GM18498 (cell line): ENCODE measurements at regions not wholly inside any gene's neighbourhood (a gene's known extent, or its start where the extent isn't known, plus 50 kb on each side); places are given as distances from the start of the nearest gene placed in this dataset.
A peak's percentile ranks its signal among the peaks of the same experiment; 100 is the strongest.

Experiments
- ATAC-seq: cut with Tn5 transposase; IDR thresholded peaks from one replicate; pipeline ENCODE4 v1.9.1; 2021; ENCODE audit warnings: mild to moderate bottlenecking, moderate library complexity; ENCODE audit not compliant: unreplicated experiment

DNA sequence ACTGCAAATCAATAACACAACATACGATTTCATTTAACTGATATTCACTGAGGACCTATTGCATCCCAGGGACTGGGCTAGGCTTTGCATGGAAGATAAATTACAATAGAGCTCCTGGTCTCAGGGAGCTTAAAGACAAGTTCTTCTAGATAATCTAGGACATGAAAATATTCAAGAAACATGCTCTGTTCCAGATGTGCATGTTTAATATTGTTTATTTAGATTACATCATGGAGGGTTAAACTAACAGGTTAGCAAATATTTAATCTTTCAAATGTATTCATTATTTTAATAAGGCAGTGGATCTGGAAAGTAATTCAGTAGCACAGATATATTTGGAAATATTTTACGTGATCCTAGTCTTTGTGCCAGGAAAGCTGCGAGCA, 2430.3 kb downstream of the PCDH7 start:
- ATAC-seq: no peak

DNA sequence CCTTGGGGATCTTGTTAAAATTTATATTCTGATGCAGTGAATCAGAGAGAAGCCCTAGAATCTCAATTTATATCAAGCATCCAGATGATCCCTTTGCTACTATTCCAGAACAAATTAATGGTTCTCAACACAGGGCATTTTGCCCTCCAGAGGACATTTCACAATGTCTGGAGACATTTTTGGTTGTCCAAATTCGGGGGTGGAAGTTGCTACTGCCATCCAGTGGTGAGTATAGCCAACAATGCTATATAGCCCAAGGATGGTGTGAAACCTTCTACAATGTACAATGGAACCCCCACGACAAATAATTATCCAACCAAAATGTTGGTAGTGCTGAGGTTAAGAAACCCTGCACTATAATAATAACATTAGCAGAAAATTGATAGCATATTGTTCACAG, 2440.0 kb downstream of the PCDH7 start:
- ATAC-seq: no peak

DNA sequence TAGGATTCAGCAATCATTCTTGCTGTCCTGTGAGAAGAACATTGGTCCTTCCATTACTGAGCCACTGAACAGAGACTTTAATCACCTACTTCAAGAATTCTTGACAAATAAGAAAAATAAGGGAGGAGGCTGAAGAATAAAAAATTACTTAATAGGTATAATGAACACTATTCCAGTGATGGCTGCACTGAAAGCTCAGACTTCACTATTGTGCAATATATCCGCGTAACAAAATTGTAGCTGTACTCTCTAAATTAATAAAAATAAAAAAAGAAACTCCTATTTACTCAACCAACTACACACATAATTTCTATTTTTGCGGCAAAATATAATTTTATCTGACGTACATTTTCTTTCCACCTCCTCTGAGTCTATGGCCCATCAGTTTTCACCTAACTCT, 2441.0 kb downstream of the PCDH7 start:
- no peak for ATAC-seq

DNA sequence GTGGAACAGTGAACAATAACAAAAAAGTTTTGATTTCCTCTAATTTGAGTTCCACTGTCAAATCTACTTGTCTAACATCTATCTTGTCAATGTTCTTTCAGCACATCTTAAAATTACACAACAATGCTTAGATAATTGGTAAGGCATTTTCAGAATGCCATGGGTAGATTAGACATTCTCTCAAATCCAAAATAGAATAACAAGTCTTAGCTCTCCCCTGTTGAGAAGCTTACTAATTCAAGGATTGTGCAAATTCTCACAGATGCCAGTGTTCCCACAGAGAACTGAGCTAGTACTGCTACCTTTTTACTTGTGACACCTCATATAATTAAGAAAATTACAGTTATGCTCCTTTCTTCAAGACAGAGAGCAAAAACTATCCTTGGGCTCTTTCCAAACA, 2442.0 kb downstream of the PCDH7 start:
- no peak for ATAC-seq

DNA sequence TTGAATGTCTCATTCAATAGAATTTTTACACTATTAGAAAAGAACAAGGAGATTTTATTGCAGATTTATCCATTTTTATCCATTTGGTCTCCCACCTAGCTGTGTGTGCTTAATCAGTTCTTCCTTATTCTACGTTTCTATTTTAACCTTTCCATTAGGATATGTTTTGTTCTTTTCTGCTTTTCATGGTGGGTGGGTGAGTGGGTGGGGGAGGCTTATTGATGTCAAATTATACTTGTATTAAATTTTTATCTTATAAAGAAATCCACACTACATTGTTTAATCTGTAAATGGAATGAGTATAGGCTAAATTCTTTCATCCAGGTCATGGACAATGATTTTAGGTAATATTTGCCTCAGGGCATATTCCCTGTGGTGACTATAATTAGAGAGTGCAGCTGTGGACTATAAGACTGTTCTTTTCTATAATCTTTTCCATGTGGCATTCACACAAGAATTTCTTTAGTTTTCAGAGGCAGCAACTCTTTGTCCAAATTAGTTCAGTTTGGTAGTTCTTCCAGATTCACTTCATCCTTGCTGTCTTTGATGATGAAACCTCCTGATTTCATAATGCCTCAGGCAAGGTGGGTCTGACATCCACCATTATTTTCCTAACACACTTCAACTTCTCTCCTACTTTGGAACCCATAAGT, 2451.8 kb downstream of the PCDH7 start:
- ATAC-seq: no peak

DNA sequence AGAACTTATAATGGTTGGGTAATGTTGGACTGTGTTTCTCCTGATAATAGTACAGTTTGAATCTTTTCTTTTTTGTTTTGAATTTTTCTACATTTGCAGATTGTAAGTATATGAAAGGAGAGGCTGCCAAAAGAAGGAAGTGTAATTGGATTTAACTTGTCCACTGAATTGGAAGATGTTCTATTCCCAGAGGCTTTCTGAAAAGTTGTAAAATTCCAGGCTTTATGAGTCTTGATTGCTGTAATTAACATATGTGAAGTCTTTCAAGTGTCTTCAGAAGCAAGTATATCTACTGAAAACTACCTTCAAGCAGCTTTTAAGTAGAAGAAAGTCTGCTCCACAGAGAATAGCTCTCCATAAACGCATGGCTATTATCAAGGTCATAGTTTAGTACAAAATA, 2456.4 kb downstream of the PCDH7 start:
- no peak for ATAC-seq

DNA sequence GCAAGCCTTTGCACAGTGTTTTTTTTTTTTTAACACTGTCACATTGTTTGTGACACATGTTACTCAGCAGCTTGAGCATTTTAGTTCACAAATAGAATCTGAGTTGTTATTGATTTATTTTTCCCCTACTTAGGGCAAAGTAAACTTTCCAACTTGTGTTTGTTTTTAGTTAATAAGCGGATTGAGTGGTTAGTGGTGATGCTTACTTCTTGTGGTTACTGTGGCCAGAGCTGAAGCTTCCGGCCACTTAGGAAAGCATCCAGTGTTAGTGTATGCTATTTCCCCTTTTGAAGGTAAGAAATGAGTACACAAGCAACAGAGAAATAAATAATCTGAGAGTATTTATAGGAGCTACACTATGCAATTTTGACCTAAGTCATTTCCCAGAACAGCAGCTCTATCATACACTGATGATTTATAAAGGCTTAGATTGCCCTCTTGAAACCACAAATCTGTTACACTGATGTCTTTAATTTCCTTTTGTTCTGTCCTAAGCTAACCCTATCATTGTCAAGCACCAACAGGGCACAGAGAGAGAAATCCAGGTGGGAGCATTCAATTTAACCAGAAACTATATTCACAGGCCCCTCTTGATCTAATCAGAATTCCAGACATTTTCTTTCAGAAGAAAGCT, 2464.6 kb downstream of the PCDH7 start:
- peak; percentile 95 for ATAC-seq

DNA sequence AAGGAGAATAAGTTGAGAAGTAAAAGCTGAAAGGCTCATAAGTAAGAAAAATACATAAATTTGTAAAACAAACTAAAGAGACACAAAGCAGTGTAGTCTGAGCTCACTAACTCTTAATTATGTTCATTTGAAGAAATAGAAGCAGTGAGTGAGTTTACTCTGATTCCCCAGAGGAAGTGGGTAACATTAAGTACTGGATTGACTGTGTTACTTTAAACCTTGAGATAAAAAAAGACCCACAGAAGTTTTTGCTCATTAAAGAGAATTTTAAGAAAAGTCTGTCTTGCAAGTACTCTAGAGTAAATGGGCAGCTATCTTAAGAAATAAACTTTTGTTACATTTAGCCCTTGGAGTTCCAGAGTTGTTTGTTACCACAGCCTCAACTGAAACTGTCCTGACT, 2466.9 kb downstream of the PCDH7 start:
- peak; percentile 51 for ATAC-seq

DNA sequence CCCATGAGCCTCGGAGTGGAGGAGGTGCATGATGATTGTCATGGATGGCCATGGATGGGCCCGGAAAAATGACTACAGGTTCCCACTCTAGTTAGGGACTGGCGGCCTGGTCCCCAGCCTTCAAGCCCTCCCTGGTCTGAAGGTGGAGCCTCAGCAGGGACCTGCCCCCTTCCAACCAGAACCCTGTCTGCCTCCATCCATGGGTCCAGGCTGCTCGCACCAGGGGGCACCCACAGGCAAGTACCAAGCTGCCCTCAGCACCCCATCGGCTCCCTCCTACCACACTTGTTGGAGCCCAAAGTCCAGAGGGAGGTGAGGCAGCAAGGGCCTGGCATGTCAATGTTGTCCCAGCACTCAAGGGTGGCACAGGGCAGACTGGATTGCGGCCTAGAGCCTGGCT, 2468.6 kb downstream of the PCDH7 start:
- no peak for ATAC-seq

DNA sequence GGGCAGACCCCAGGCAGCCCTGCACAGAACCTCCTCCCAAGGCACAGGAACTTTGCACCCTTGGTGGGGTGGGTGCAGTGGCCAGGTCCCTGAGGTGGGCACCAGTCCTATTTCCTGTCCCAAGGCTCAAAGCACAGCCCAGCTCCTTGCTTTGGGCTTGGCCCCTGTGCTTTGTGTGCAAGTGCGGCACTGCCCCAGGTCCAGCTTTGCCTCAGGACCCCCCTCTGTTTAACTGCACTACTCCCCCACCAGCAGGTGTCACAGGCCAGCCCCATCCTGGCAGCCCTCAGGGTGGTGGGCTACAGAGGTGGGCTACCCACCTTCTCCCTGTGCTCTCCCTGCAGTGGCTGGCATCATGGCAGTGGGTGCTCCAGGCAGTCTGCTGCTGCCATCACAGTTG, 2469.0 kb downstream of the PCDH7 start:
- no peak for ATAC-seq

DNA sequence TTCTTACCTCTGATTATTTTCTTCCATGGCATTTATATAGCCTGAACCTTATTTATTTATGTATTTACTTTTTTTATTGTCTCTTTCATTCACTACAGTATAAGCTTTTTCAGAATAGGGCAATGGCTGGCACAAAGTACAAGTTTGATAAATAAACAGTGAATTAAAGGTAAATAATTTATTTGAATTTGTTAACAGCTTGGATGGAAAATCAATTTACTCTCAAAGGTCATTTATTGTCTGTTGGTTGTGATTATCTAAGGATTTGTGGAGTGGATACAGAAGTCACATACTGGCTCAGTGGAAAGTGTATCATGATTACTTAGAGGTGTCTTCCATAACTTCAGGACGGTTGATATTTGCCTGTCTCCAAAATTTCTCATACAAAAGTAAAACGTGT, 2472.9 kb downstream of the PCDH7 start:
- no peak for ATAC-seq

DNA sequence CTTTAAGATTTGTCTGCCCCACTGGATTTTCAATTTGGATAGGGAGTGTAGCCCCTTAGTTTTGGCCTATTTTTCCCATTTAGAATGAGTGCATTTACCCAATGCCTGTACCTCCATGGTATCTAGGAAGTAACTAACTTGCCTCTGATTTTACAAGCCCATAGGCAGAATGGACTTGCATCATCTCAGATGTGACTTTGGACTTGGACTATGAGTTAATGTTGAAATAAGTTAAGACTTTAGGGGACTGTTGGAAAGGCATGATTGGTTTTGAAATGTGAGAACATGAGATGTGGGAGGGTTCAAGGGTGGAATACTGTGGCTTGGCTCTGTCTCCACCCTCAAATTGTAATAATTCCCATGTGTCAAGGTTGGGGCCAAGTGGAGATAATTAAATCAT, 2480.2 kb downstream of the PCDH7 start:
- ATAC-seq: no peak

DNA sequence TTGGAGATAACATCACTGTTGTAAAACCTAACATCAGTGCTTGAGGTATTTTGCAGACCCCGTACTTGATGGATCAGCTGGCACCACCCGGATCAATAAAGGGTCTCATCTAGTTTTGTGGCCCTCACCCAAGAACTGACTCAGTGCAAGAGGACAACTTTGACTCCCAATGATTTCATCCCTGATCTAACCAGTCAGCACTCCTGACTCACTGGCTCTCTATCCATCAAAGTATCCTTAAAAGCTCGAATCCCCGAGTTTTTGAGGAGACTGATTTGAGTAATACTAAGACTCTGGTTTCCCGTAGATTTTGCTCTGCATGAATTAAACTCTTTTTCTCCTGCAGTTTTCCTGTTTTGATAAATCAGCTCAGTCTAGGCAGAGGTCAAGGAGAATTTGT, 2498.1 kb downstream of the PCDH7 start:
- ATAC-seq: no peak

DNA sequence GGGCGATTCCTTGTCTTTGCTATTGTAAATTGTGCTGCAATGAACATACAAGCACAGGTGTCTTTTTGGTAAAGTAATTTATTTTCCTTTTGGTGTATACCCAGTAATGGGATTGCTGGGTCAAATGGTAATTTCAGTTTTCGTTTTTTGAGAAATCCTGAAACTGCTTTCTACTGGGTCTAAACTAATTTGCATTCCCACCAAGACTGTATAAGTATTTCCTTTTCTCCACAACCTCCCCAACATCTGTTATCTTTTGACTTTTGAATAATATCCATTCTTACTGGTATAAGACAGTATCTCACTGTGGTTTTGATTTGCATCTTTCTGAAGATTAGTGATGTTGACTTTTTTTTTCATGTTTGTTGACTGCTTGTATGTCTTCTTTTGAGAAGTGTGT, 2506.0 kb downstream of the PCDH7 start:
- peak; percentile 84 for ATAC-seq

DNA sequence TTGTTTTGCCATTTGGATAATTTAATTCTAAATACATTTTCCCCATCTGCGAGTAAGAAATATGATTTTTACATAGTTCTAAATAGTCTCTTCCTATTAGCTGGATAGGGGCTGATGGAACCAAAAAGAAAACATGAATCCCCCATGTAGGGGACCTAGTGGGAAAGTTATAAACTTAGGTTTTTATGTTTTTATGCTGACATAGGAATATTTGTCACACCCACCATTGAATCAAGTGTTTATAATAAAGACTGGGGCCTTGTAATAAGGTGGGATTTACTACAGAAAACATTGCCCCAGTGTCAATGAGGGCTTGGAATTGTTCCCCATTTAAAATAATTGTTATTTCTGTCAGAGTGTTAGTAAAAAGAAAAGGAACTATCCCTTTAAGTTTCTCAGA, 2506.6 kb downstream of the PCDH7 start:
- no peak for ATAC-seq

DNA sequence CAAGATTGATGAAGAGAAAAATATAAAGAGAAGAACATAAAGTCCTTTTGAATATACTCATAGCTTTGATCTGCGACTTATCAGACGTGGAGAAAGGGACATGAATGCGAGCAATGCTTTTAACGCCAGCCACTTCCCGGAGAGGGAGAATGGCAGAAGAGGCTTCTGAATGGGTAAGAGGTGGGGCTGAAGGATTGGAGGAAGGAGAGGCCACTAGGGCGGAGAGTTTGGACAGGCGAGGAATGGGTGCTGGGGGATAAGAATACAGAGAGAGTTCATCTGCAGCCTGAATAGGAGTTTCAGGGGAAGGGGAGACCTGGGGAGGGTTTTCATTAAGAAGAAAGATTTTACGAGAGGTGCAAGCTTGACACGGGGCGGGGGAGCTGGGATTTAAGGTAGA, 2534.9 kb downstream of the PCDH7 start:
- no peak for ATAC-seq

DNA sequence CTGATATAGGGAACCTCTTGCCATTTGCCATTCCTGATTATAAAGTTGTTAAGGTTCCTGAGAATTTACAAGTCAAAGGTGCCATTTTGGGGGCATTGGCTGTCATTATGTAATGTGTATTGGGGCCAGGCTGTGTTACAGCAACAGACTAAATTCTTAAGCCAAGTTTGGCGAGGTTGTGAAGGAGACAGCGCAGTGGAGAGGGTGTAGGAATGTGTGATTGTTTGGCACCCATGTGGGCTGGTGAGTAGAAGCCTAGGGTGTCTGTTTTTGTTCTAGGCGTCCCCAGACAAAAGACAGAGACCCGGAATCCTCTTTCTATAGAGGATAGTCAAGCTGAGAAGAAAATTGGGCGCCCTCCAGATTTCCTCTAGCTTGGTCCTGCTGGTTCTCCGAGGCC, 2535.3 kb downstream of the PCDH7 start:
- ATAC-seq: no peak

DNA sequence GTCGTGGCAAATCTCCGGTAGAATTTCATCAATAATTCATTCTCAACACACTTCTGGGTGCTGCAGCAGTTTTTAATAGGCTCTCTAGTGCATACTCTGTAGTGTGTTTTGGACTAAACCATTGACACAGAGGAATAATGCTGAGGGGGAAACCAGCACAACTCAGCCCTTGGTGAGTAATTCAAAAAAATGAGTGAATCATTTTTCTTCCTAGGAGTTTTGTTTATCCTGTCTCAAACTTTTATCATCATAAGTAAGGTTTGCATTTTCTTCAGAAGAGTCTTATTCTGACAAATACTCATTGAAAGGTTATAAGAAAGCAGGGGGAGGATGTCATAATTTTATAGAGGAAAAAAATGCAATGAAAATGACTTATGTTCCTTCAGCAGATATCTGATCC, 2542.7 kb downstream of the PCDH7 start:
- no peak for ATAC-seq

DNA sequence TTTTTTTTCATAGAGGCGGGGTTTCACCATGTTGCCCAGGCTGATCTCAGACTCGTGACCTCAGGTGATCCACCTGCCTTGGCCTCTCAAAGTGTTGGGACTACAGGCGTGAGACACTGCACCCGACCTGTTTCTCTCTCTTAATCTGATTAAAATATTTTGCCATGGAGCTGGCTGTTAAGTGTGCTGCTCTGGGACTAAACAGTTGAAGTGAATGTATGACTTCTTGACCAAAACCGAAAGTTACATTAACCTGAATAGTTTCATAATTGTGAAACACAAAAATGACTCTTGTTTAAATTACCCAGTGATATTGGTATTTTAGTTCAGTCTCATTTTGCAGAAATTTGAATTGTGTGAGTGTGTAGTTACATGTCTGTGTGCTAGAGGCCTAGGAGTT, 2548.6 kb downstream of the PCDH7 start:
- ATAC-seq: no peak

DNA sequence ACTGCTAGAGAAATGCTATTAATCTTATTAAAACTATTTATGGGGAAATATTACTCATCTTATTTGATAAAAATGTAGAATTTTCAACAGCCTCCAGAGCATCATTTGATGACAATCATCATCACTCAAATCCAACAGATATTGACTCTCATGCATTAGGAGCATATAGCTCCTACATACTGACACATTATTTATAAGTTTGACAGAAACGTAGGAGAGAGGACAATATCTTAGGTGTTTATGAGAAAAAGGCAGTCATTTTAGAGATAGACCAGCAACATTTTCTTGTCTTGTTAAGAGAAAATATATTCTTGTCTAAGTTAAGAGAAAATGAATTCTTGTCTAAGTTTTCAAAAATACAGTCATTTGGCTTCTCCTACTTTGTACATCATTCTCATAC, 2550.2 kb downstream of the PCDH7 start:
- no peak for ATAC-seq

DNA sequence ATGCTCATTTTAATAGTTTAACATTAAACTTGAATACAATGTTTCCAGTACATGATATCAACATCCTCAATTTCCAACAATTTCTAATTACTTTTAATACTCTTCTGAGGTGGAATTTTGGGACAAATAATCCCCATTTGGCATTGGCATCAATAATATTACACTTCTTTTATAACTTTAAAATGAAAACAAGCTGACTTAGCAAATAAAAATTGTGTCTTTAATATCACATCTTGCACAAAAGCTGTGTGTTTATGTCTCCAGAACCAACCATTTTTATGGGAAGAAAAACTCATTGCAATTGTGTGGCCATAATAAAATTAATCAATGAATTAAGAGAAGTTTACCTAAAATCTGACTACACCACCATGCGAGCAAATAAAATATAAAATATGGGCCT, 2552.6 kb downstream of the PCDH7 start:
- no peak for ATAC-seq

DNA sequence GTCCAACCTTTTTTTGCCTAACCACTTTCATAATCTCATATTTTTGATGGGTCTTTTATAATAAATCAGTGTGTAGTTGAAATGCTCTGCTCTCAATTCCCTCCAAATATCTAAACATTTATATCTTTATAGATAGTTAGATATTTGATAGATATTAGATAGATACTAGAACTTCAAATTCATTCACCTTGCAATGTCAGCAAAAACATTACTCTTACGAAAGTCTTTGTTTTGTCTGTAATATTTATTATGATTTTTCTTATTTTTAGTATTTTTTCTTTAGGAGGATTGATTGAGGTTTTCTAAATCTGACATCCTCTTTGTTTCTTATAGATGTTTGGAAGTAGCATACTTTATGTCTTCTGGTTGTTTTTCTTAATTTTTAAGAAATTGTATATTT, 2563.6 kb downstream of the PCDH7 start:
- no peak for ATAC-seq

DNA sequence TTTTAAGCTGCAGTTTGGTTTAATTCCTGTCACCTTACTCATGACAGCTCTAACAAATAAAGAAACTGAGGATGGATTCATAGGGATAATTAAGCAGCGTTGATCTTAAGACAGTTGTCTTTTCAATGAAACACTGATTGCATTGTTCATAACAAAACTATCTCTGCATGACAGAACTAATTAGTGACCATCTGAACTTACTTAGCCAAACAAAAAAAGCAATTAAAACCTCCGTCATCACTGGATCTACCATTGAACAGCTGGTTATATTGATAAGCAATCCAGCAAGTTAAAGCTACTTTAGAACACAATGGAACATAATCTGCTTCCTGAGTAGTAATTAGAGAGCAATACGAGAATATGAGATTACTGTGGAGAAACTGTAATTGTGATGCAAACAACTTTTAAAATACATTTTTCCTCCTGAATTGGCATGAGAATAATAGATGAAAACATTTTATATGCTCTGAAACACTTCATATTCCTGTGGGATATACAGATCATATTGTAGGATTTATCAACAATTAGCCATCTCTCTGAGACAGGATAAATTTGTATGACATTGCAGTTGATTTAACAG, 2576.8 kb downstream of the PCDH7 start:
- no peak for ATAC-seq
